Hindlimb muscle (tissue), 1 donor: ENCODE measurements at regions not wholly inside any gene's neighbourhood (a gene's known extent, or its start where the extent isn't known, plus 50 kb on each side); places are given as distances from the start of the nearest gene placed in this dataset.
A peak's percentile ranks its signal among the peaks of the same experiment; 100 is the strongest.

Source experiments
- DNase-seq: peaks from one replicate; pipeline ENCODE4 v3.0.0-alpha.2; 2013

- DNase-seq = no peak
Observed at GRCh38 chr17:68812876-68813584, 142.2 kb downstream of the ABCA8 start.

GRCh38 chr17:68809148-68809547 is 146.0 kb downstream of the ABCA8 start:
- no peak for DNase-seq

GRCh38 chr17:68807998-68808772 is 147.0 kb downstream of the ABCA8 start:
- no peak for DNase-seq

GRCh38 chr17:68805609-68806008 is 149.6 kb downstream of the ABCA8 start:
- no peak for DNase-seq

GRCh38 chr17:68804777-68805520 is 150.2 kb downstream of the ABCA8 start:
- no peak for DNase-seq

- DNase-seq = no peak
Observed at GRCh38 chr17:68803164-68803929, 151.8 kb downstream of the ABCA8 start.

GRCh38 chr17:68801335-68802247 is 153.6 kb downstream of the ABCA8 start:
- DNase-seq = no peak

GRCh38 chr17:68800751-68801150 is 154.4 kb downstream of the ABCA8 start:
- no peak for DNase-seq

GRCh38 chr17:68794636-68795434 is 160.4 kb downstream of the ABCA8 start:
- DNase-seq = peak; percentile 83

GRCh38 chr17:68792873-68793272 is 162.3 kb downstream of the ABCA8 start:
- DNase-seq = no peak

GRCh38 chr17:68792042-68792685 is 163.0 kb downstream of the ABCA8 start:
- DNase-seq = no peak

GRCh38 chr17:68790931-68791330 is 164.3 kb downstream of the ABCA8 start:
- DNase-seq = no peak

- no peak for DNase-seq
Observed at GRCh38 chr17:68790492-68790891, 164.7 kb downstream of the ABCA8 start.

- no peak for DNase-seq
Observed at GRCh38 chr17:68789203-68789962, 165.8 kb downstream of the ABCA8 start.

- DNase-seq = no peak
Observed at GRCh38 chr17:68785565-68786486, 169.4 kb downstream of the ABCA8 start.

GRCh38 chr17:68784431-68784830 is 170.8 kb downstream of the ABCA8 start:
- no peak for DNase-seq

GRCh38 chr17:68783861-68784260 is 171.3 kb downstream of the ABCA8 start:
- no peak for DNase-seq

- no peak for DNase-seq
Observed at GRCh38 chr17:68782789-68783188, 172.4 kb downstream of the ABCA8 start.
